ENCODE measurements at regions not wholly inside any gene's neighbourhood (a gene's known extent, or its start where the extent isn't known, plus 50 kb on each side); places are given as distances from the start of the nearest gene placed in this dataset.

DNA sequence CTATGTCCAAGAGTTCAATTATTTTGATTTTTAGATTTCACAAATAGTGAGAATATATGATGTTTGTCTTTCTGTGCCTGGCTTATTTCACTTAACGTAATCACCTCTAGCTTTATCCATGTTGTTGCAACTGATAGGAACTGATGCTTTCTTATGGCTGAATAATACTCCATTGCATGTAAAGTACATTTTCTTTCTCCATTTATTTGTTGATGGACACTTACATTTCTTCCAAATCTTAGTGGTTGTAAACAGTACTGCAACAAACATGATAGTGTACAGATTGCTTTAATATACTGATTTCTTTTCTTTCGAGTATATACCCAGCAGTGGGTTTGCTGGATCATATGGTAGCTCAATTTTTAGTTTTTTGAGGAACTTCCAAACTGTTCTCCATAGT lies 600.6 kb upstream of the SEMA6D start:
- TF ChIP-seq, protein P1, sequence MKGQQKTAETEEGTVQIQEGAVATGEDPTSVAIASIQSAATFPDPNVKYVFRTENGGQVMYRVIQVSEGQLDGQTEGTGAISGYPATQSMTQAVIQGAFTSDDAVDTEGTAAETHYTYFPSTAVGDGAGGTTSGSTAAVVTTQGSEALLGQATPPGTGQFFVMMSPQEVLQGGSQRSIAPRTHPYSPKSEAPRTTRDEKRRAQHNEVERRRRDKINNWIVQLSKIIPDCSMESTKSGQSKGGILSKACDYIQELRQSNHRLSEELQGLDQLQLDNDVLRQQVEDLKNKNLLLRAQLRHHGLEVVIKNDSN (IDR thresholded peaks at IDR 0.05): no peak
- TF ChIP-seq ZBTB7A (IDR thresholded peaks at IDR 0.05; ENCODE audit: low read depth): no peak
- no peak for TF ChIP-seq CEBPB (IDR thresholded peaks at IDR 0.05)
- TF ChIP-seq, protein P2, sequence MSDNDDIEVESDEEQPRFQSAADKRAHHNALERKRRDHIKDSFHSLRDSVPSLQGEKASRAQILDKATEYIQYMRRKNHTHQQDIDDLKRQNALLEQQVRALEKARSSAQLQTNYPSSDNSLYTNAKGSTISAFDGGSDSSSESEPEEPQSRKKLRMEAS (IDR thresholded peaks at IDR 0.05): no peak
- no peak for TF ChIP-seq CREB1 (IDR thresholded peaks at IDR 0.05; ENCODE audit: low read depth)
- no peak for TF ChIP-seq FOXM1 (IDR thresholded peaks at IDR 0.05; ENCODE audit: borderline replicate concordance, low read depth)
- no peak for TF ChIP-seq YY1 (IDR thresholded peaks at IDR 0.05; ENCODE audit: low read depth)
- TF ChIP-seq TEAD4 (IDR thresholded peaks at IDR 0.05): no peak
- no peak for TF ChIP-seq RAD21 (IDR thresholded peaks at IDR 0.05; ENCODE audit: low read depth)
- TF ChIP-seq TAF1 (IDR thresholded peaks at IDR 0.05; ENCODE audit: low read depth): no peak
- TF ChIP-seq REST (IDR thresholded peaks at IDR 0.05; ENCODE audit: low read depth): no peak
- no peak for TF ChIP-seq EP300 (IDR thresholded peaks at IDR 0.05; ENCODE audit: borderline replicate concordance)
